GM21390 (cell line): ENCODE measurements at regions not wholly inside any gene's neighbourhood (a gene's known extent, or its start where the extent isn't known, plus 50 kb on each side); places are given as distances from the start of the nearest gene placed in this dataset.
"Not testable (repeated sequence)": the region's sequence is repeated elsewhere in the genome, so short reads cannot be mapped to it uniquely, and the experiment has no call there.

Source experiments
- ATAC-seq: cut with Tn5 transposase; IDR thresholded peaks from one replicate; pipeline ENCODE4 v1.9.1; 2021; ENCODE audit not compliant: unreplicated experiment

GRCh38 chr6:156612361-156612760, 164.8 kb upstream of the ARID1B start:
- no peak for ATAC-seq

- ATAC-seq: no peak
Measured at GRCh38 chr6:156602066-156602385, 175.2 kb upstream of the ARID1B start.

GRCh38 chr6:156601152-156602065, 175.8 kb upstream of the ARID1B start:
- no peak for ATAC-seq

GRCh38 chr6:156600678-156601077, 176.5 kb upstream of the ARID1B start:
- no peak for ATAC-seq

GRCh38 chr6:156599978-156600590, 177.1 kb upstream of the ARID1B start:
- ATAC-seq: no peak

GRCh38 chr6:156599366-156599765, 177.8 kb upstream of the ARID1B start:
- no peak for ATAC-seq

GRCh38 chr6:156598855-156599180, 178.4 kb upstream of the ARID1B start:
- ATAC-seq: no peak

GRCh38 chr6:156598071-156598854, 178.9 kb upstream of the ARID1B start:
- no peak for ATAC-seq

- no peak for ATAC-seq
Measured at GRCh38 chr6:156597095-156597494, 180.1 kb upstream of the ARID1B start.

- no peak for ATAC-seq
Measured at GRCh38 chr6:156595476-156595875, 181.7 kb upstream of the ARID1B start.

GRCh38 chr6:156593893-156594292, 183.3 kb upstream of the ARID1B start:
- no peak for ATAC-seq

- no peak for ATAC-seq
Measured at GRCh38 chr6:156593127-156593526, 184.1 kb upstream of the ARID1B start.

GRCh38 chr6:156590482-156590881, 186.7 kb upstream of the ARID1B start:
- no peak for ATAC-seq

GRCh38 chr6:156589281-156589680, 187.9 kb upstream of the ARID1B start:
- ATAC-seq: no peak

- no peak for ATAC-seq
Measured at GRCh38 chr6:156587751-156588301, 189.4 kb upstream of the ARID1B start.

GRCh38 chr6:156587071-156587470, 190.1 kb upstream of the ARID1B start:
- ATAC-seq: no peak

- no peak for ATAC-seq
Measured at GRCh38 chr6:156585859-156586258, 191.3 kb upstream of the ARID1B start.

GRCh38 chr6:156584121-156584520, 193.1 kb upstream of the ARID1B start:
- not testable (repeated sequence) for ATAC-seq

GRCh38 chr6:156583083-156583482, 194.1 kb upstream of the ARID1B start:
- no peak for ATAC-seq

- ATAC-seq: no peak
Measured at GRCh38 chr6:156582509-156582992, 194.6 kb upstream of the ARID1B start.

GRCh38 chr6:156579564-156579963, 197.6 kb upstream of the ARID1B start:
- no peak for ATAC-seq
